ENCODE measurements at regions not wholly inside any gene's neighbourhood (a gene's known extent, or its start where the extent isn't known, plus 50 kb on each side); places are given as distances from the start of the nearest gene placed in this dataset.

DNA sequence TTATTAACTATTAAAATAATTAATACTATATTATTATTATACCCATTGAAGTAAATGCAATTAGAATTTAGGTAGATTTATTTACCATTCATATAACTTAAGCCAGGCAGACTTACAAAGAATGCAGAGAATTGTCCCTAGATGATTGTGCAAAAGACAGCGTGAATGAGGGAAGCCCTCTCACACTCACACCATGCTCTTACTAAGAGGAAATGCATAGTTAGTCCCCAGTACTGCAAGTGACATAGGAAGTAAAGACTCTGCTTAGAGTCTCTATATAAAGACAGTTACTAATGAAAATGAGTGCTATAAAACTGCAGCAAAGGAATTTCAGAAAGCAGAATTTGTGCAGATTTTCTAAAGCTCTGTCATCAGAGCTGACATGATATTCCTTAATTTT lies 270.4 kb downstream of the ZBBX start:
- no peak overlapping the region for H3K4me3 ChIP-seq (ENCODE audit: low read length in 2 of 2)
- no peak overlapping the region for H2BK15ac ChIP-seq (ENCODE audit: low read length)
- no peaks in the 10 kb centered on the region for H3K27me3 ChIP-seq (ENCODE audit: control insufficient read depth in 3 of 3, insufficient read depth in 3 of 3, low read depth in 1 of 3, low read length in 3 of 3)
- no peaks in the 10 kb centered on the region for H3K9me3 ChIP-seq (replicated peaks in 1 of 2; ENCODE audit: control insufficient read depth in 2 of 2, insufficient read depth in 1 of 2, low read depth in 1 of 2, low read length in 2 of 2)
- no peak overlapping the region for H3K4me2 ChIP-seq (ENCODE audit: insufficient read depth, low read length, poor library complexity, severe bottlenecking)
- no peak overlapping the region for H2AK5ac ChIP-seq (ENCODE audit: low read depth, low read length)
- no peak overlapping the region for H2BK12ac ChIP-seq (ENCODE audit: low read length)
- WGBS, 2 donors (ENCODE audit: extremely low coverage in 2 of 2, insufficient read length in 2 of 2, insufficient replicate concordance in 1 of 2), result no CpG with 5 or more reads among the region's 1 CpG
- no peak overlapping the region for H4K91ac ChIP-seq (ENCODE audit: low read depth, low read length, poor library complexity)
- peaks cover 6 to 13% of the 10 kb centered on the region in 2 donors for H3K4me1 ChIP-seq (ENCODE audit: control insufficient read depth in 2 of 2, insufficient read depth in 1 of 2, low read depth in 1 of 2, low read length in 2 of 2)
- H3K79me1 ChIP-seq (ENCODE audit: low read depth, low read length), result no peaks in the 10 kb centered on the region
- no peak overlapping the region for H3K27ac ChIP-seq (replicated peaks; ENCODE audit: low read length)
- H3K4ac ChIP-seq (ENCODE audit: low read length), result no peak overlapping the region
- H2BK120ac ChIP-seq (ENCODE audit: low read depth, low read length), result no peak overlapping the region
- no peak overlapping the region for H3K9ac ChIP-seq (ENCODE audit: low read depth, low read length, poor library complexity)
- H2BK5ac ChIP-seq (ENCODE audit: low read length), result no peak overlapping the region
- H4K8ac ChIP-seq (ENCODE audit: low read depth, low read length), result no peak overlapping the region
- no peak overlapping the region for H3K14ac ChIP-seq (ENCODE audit: low read length)
- no peak overlapping the region for H3K18ac ChIP-seq (ENCODE audit: low read length)
- no peak overlapping the region for H2AFZ ChIP-seq (ENCODE audit: low read length)
- no peak overlapping the region for H3K23ac ChIP-seq (ENCODE audit: low read depth, low read length, poor library complexity)
- no peaks in the 10 kb centered on the region for H3K36me3 ChIP-seq (replicated peaks in 1 of 2; ENCODE audit: control insufficient read depth in 2 of 2, insufficient read depth in 2 of 2, low read length in 2 of 2)
- DNase-seq (ENCODE audit: low spot score), result no peak

GRCh38 chr3:167106456-167106855 lies 273.6 kb downstream of the ZBBX start:
- no peak overlapping the region for H3K9ac ChIP-seq (ENCODE audit: low read depth, low read length, poor library complexity)
- H3K4me2 ChIP-seq (ENCODE audit: insufficient read depth, low read length, poor library complexity, severe bottlenecking), result no peak overlapping the region
- H4K91ac ChIP-seq (ENCODE audit: low read depth, low read length, poor library complexity), result no peak overlapping the region
- H3K27me3 ChIP-seq (ENCODE audit: control insufficient read depth in 3 of 3, insufficient read depth in 3 of 3, low read depth in 1 of 3, low read length in 3 of 3), result no peaks in the 10 kb centered on the region
- no peak overlapping the region for H3K18ac ChIP-seq (ENCODE audit: low read length)
- H2BK12ac ChIP-seq (ENCODE audit: low read length), result no peak overlapping the region
- H2BK120ac ChIP-seq (ENCODE audit: low read depth, low read length), result no peak overlapping the region
- no peaks in the 10 kb centered on the region for H3K79me1 ChIP-seq (ENCODE audit: low read depth, low read length)
- H4K8ac ChIP-seq (ENCODE audit: low read depth, low read length), result no peak overlapping the region
- no peak for DNase-seq (ENCODE audit: low spot score)
- no peak overlapping the region for H3K4ac ChIP-seq (ENCODE audit: low read length)
- H3K23ac ChIP-seq (ENCODE audit: low read depth, low read length, poor library complexity), result no peak overlapping the region
- H2AK5ac ChIP-seq (ENCODE audit: low read depth, low read length), result no peak overlapping the region
- no peak overlapping the region for H3K14ac ChIP-seq (ENCODE audit: low read length)
- H2BK5ac ChIP-seq (ENCODE audit: low read length), result no peak overlapping the region
- no peak overlapping the region for H3K4me3 ChIP-seq (ENCODE audit: low read length in 2 of 2)
- no peak overlapping the region for H3K27ac ChIP-seq (replicated peaks; ENCODE audit: low read length)
- no peaks in the 10 kb centered on the region for H3K9me3 ChIP-seq (replicated peaks in 1 of 2; ENCODE audit: control insufficient read depth in 2 of 2, insufficient read depth in 1 of 2, low read depth in 1 of 2, low read length in 2 of 2)
- no peak overlapping the region for H2BK15ac ChIP-seq (ENCODE audit: low read length)
- H3K36me3 ChIP-seq (replicated peaks in 1 of 2; ENCODE audit: control insufficient read depth in 2 of 2, insufficient read depth in 2 of 2, low read length in 2 of 2), result no peaks in the 10 kb centered on the region
- H2AFZ ChIP-seq (ENCODE audit: low read length), result no peak overlapping the region
- H3K4me1 ChIP-seq (ENCODE audit: control insufficient read depth in 2 of 2, insufficient read depth in 1 of 2, low read depth in 1 of 2, low read length in 2 of 2), result peaks cover 4 to 13% of the 10 kb centered on the region in 2 donors

DNA sequence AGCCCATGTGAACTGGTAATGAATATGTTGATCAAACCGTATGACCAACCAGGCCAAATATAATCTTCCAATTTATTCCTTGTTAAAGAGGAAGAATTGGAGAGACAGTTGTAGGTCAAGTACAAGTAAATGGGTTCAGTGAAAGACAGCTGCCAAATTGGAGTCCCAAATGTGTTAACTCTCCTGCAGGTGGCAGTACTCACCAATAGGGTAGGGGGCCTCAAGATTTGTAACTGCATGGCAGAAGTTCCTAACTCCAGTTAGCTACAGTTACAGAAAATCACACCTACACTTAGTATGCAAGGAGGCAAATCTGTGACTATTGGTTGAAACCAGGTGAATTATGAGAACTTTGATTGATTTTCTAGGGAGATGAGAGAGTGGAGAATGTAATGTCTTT lies 278.0 kb downstream of the ZBBX start:
- Histone ChIP-seq H3K4me3 (ENCODE audit: low read length in 2 of 2) (no peak overlapping the region), H2BK120ac (ENCODE audit: low read depth, low read length) (no peak overlapping the region), H2BK5ac (ENCODE audit: low read length) (no peak overlapping the region), H3K9me3 (replicated peaks in 1 of 2; ENCODE audit: control insufficient read depth in 2 of 2, insufficient read depth in 1 of 2, low read depth in 1 of 2, low read length in 2 of 2) (no peaks in the 10 kb centered on the region), H3K14ac (ENCODE audit: low read length) (no peak overlapping the region), H3K4ac (ENCODE audit: low read length) (no peak overlapping the region), H3K4me1 (ENCODE audit: control insufficient read depth in 2 of 2, insufficient read depth in 1 of 2, low read depth in 1 of 2, low read length in 2 of 2) (no peaks in the 10 kb centered on the region), H3K79me1 (ENCODE audit: low read depth, low read length) (no peaks in the 10 kb centered on the region), H3K36me3 (replicated peaks in 1 of 2; ENCODE audit: control insufficient read depth in 2 of 2, insufficient read depth in 2 of 2, low read length in 2 of 2) (no peaks in the 10 kb centered on the region), H2AK5ac (ENCODE audit: low read depth, low read length) (no peak overlapping the region), H2BK15ac (ENCODE audit: low read length) (no peak overlapping the region), H2AFZ (ENCODE audit: low read length) (no peak overlapping the region), H4K8ac (ENCODE audit: low read depth, low read length) (no peak overlapping the region), H2BK12ac (ENCODE audit: low read length) (no peak overlapping the region), H3K23ac (ENCODE audit: low read depth, low read length, poor library complexity) (no peak overlapping the region), H3K27ac (replicated peaks; ENCODE audit: low read length) (no peak overlapping the region), H3K4me2 (ENCODE audit: insufficient read depth, low read length, poor library complexity, severe bottlenecking) (no peak overlapping the region), H3K18ac (ENCODE audit: low read length) (no peak overlapping the region), H3K27me3 (ENCODE audit: control insufficient read depth in 3 of 3, insufficient read depth in 3 of 3, low read depth in 1 of 3, low read length in 3 of 3) (no peaks in the 10 kb centered on the region), H4K91ac (ENCODE audit: low read depth, low read length, poor library complexity) (no peak overlapping the region), H3K9ac (ENCODE audit: low read depth, low read length, poor library complexity) (no peak overlapping the region)
- DNase-seq (ENCODE audit: low spot score), result no peak
- no CpG with 5 or more reads among the region's 1 CpG for WGBS, 2 donors (ENCODE audit: extremely low coverage in 2 of 2, insufficient read length in 2 of 2, insufficient replicate concordance in 1 of 2)

DNA sequence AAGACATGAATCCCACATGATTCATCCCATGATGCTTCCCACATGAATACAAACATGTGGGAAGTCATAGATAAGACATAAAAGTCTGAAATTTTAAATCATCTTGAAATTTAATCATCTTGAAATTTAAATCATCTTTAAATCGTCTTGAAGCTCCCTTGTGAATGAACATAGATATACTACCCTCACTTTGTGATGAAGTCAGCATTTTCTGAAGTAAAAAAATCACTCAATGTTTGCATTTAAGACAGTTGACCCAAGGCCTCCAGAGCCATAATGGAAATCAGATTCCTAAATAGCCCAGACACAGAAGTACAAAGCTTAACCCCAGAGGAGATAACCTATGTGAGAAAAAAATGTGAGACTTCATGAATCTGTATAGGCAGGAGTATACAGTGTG lies 279.4 kb downstream of the ZBBX start:
- no peaks in the 10 kb centered on the region for H3K9me3 ChIP-seq (replicated peaks in 1 of 2; ENCODE audit: control insufficient read depth in 2 of 2, insufficient read depth in 1 of 2, low read depth in 1 of 2, low read length in 2 of 2)
- H3K9ac ChIP-seq (ENCODE audit: low read depth, low read length, poor library complexity), result no peak overlapping the region
- no peak overlapping the region for H3K4me3 ChIP-seq (ENCODE audit: low read length in 2 of 2)
- no peak overlapping the region for H2AFZ ChIP-seq (ENCODE audit: low read length)
- H3K36me3 ChIP-seq (replicated peaks in 1 of 2; ENCODE audit: control insufficient read depth in 2 of 2, insufficient read depth in 2 of 2, low read length in 2 of 2), result no peaks in the 10 kb centered on the region
- H2BK5ac ChIP-seq (ENCODE audit: low read length), result no peak overlapping the region
- H3K18ac ChIP-seq (ENCODE audit: low read length), result no peak overlapping the region
- H3K4me1 ChIP-seq (ENCODE audit: control insufficient read depth in 2 of 2, insufficient read depth in 1 of 2, low read depth in 1 of 2, low read length in 2 of 2), result no peaks in the 10 kb centered on the region
- no peak overlapping the region for H3K4ac ChIP-seq (ENCODE audit: low read length)
- no peak overlapping the region for H3K27ac ChIP-seq (replicated peaks; ENCODE audit: low read length)
- no peak for DNase-seq (ENCODE audit: low spot score)
- no CpG with 5 or more reads among the region's 1 CpG for WGBS, 2 donors (ENCODE audit: extremely low coverage in 2 of 2, insufficient read length in 2 of 2, insufficient replicate concordance in 1 of 2)
- no peak overlapping the region for H4K8ac ChIP-seq (ENCODE audit: low read depth, low read length)
- no peak overlapping the region for H4K91ac ChIP-seq (ENCODE audit: low read depth, low read length, poor library complexity)
- no peak overlapping the region for H2BK15ac ChIP-seq (ENCODE audit: low read length)
- no peak overlapping the region for H3K14ac ChIP-seq (ENCODE audit: low read length)
- H3K79me1 ChIP-seq (ENCODE audit: low read depth, low read length), result no peaks in the 10 kb centered on the region
- no peak overlapping the region for H3K23ac ChIP-seq (ENCODE audit: low read depth, low read length, poor library complexity)
- H2BK120ac ChIP-seq (ENCODE audit: low read depth, low read length), result no peak overlapping the region
- H2AK5ac ChIP-seq (ENCODE audit: low read depth, low read length), result no peak overlapping the region
- H2BK12ac ChIP-seq (ENCODE audit: low read length), result no peak overlapping the region
- no peaks in the 10 kb centered on the region for H3K27me3 ChIP-seq (ENCODE audit: control insufficient read depth in 3 of 3, insufficient read depth in 3 of 3, low read depth in 1 of 3, low read length in 3 of 3)
- no peak overlapping the region for H3K4me2 ChIP-seq (ENCODE audit: insufficient read depth, low read length, poor library complexity, severe bottlenecking)
